Gastroesophageal sphincter (tissue), 4 donors: ENCODE measurements at regions not wholly inside any gene's neighbourhood (a gene's known extent, or its start where the extent isn't known, plus 50 kb on each side); places are given as distances from the start of the nearest gene placed in this dataset.

Experiments
- ATAC-seq: fragments of 150-250 bp; one replicate; pipeline ENCODE4 v1.9.1; 2016; ENCODE audit warnings: mild to moderate bottlenecking, moderate library complexity
- H3K27ac ChIP-seq, 4 donors: fragments of 200-600 bp; sonication (generic) in 3 of 4; 1 replicate in 3 of 4; 2 replicates in 1 of 4; pipeline ENCODE4 v1.5.1; 2016 to 2019
- H3K27me3 ChIP-seq: fragments of 200-600 bp; sonication (generic); one replicate; pipeline ENCODE4 v1.5.1; 2019
- H3K36me3 ChIP-seq, 2 donors: fragments of 200-600 bp; sonication (generic); one replicate each; pipeline ENCODE4 v1.5.1; 2019; ENCODE audit warnings: control low read depth in 1 of 2
- H3K4me1 ChIP-seq, 3 donors: fragments of 200-600 bp; sonication (generic); 1 replicate in 2 of 3; 2 replicates in 1 of 3; pipeline ENCODE4 v1.5.1; 2016 to 2019; ENCODE audit warnings: control low read depth in 2 of 3
- H3K4me3 ChIP-seq, 2 donors: fragments of 200-600 bp; sonication (generic); one replicate each; pipeline ENCODE4 v1.5.1; 2019; ENCODE audit warnings: mild to moderate bottlenecking in 1 of 2, moderate library complexity in 1 of 2
- H3K9me3 ChIP-seq, 3 donors: fragments of 200-600 bp; sonication (generic); one replicate each; pipeline ENCODE4 v1.5.1; 2017 to 2019; ENCODE audit warnings: control low read depth in 2 of 3
- CTCF ChIP-seq, 4 experiments: fragments of 200-600 bp in 2 of 4; fragments of 450-650 bp in 2 of 4; sonication (generic) in 1 of 4; IDR thresholded peaks; one replicate each; pipeline ENCODE4 v1.5.1; 2017 to 2019; ENCODE audit warnings: antibody characterized with exemption in 4 of 4, mild to moderate bottlenecking in 2 of 4, moderate library complexity in 2 of 4
- EP300 ChIP-seq: sonication (generic); formaldehyde crosslinking; IDR thresholded peaks from one replicate; pipeline ENCODE4 v1.6.1; 2017; ENCODE audit warnings: antibody characterized with exemption, mild to moderate bottlenecking
- POLR2A ChIP-seq, 2 donors: fragments of 450-650 bp; IDR thresholded peaks; one replicate each; pipeline ENCODE4 v1.6.1; 2017; ENCODE audit warnings: antibody characterized with exemption in 2 of 2, mild to moderate bottlenecking in 2 of 2, moderate library complexity in 1 of 2
- POLR2AphosphoS5 ChIP-seq: sonication (generic); formaldehyde crosslinking; IDR thresholded peaks from one replicate; pipeline ENCODE4 v1.6.1; 2017; ENCODE audit warnings: antibody characterized with exemption
- WGBS, 2 donors: methylation state at CpG; one replicate each; pipeline ENCODE4 v1.1.5; 2018; ENCODE audit warnings: low coverage in 1 of 2; 5-methylcytosine and 5-hydroxymethylcytosine counted together

GRCh38 chr15:79172801-79173460 lies 82.4 kb upstream of the RASGRF1 start:
- Histone ChIP-seq H3K27me3 (peaks cover 70% of the 10 kb centered on the region), H3K9me3 (no peaks in the 10 kb centered on the region), H3K4me1 (no peaks in the 10 kb centered on the region), H3K4me3 (no peak overlapping the region), H3K36me3 (no peaks in the 10 kb centered on the region), H3K27ac (no peak overlapping the region)
- ATAC-seq: no peak
- WGBS, 2 donors: 78% methylated on average over 5 of the region's 10 CpGs; no CpG with 5 or more reads in 1 of the 2 donors
- TF ChIP-seq POLR2AphosphoS5 (no peak), POLR2A (IDR thresholded peaks at IDR 0.05) (no peak), CTCF (IDR thresholded peaks at IDR 0.05) (no peak), EP300 (no peak)

- Histone ChIP-seq H3K4me3 (no peak overlapping the region), H3K27ac (no peak overlapping the region), H3K27me3 (peaks cover 70% of the 10 kb centered on the region), H3K4me1 (no peaks in the 10 kb centered on the region), H3K36me3 (no peaks in the 10 kb centered on the region), H3K9me3 (no peaks in the 10 kb centered on the region)
- ATAC-seq: no peak
- TF ChIP-seq POLR2AphosphoS5: no peak
- TF ChIP-seq CTCF (IDR thresholded peaks at IDR 0.05): no peak
- no peak for TF ChIP-seq EP300
- TF ChIP-seq POLR2A (IDR thresholded peaks at IDR 0.05): no peak
- WGBS, 2 donors: 55 to 58% methylated on average over 5 to 6 of the region's 7 CpGs
Observed at GRCh38 chr15:79172032-79172481, 81.5 kb upstream of the RASGRF1 start.

GRCh38 chr15:79171320-79172031 lies 80.9 kb upstream of the RASGRF1 start:
- H3K36me3 ChIP-seq: no peaks in the 10 kb centered on the region
- H3K4me1 ChIP-seq: no peaks in the 10 kb centered on the region
- no peak overlapping the region for H3K4me3 ChIP-seq
- no peak overlapping the region for H3K27ac ChIP-seq
- 46 to 56% methylated on average over 3 to 8 of the region's 11 CpGs for WGBS, 2 donors
- TF ChIP-seq EP300: no peak
- no peak for TF ChIP-seq POLR2A (IDR thresholded peaks at IDR 0.05)
- no peak for TF ChIP-seq POLR2AphosphoS5
- TF ChIP-seq CTCF (IDR thresholded peaks at IDR 0.05): no peak
- ATAC-seq: no peak
- H3K27me3 ChIP-seq: peaks cover 68% of the 10 kb centered on the region
- H3K9me3 ChIP-seq: no peaks in the 10 kb centered on the region

GRCh38 chr15:79170256-79170664 lies 79.7 kb upstream of the RASGRF1 start:
- H3K4me3 ChIP-seq: no peak overlapping the region
- H3K27me3 ChIP-seq: peaks cover 57% of the 10 kb centered on the region
- no peak overlapping the region for H3K27ac ChIP-seq
- WGBS, 2 donors: 13 to 31% methylated on average over 3 to 6 of the region's 6 CpGs
- no peaks in the 10 kb centered on the region for H3K4me1 ChIP-seq
- no peaks in the 10 kb centered on the region for H3K36me3 ChIP-seq
- ATAC-seq: no peak
- TF ChIP-seq EP300 (no peak), POLR2AphosphoS5 (no peak), POLR2A (IDR thresholded peaks at IDR 0.05) (no peak), CTCF (IDR thresholded peaks at IDR 0.05) (no peak)
- H3K9me3 ChIP-seq: no peaks in the 10 kb centered on the region
